Smooth muscle cell (in vitro differentiated cells): ENCODE measurements at regions not wholly inside any gene's neighbourhood (a gene's known extent, or its start where the extent isn't known, plus 50 kb on each side); places are given as distances from the start of the nearest gene placed in this dataset.

Source experiments
- DNase-seq: peaks from one replicate; lab custom pipeline; 2025; ENCODE audit not compliant: unreplicated experiment; lab: John Stamatoyannopoulos, UW
- H2AFZ ChIP-seq: fragments of 200-600 bp; sonication (generic); 2 replicates; pipeline ENCODE4 v1.6.0; 2016; ENCODE audit warnings: antibody characterized with exemption, low read depth, mild to moderate bottlenecking
- H3F3A ChIP-seq: fragments of 200-600 bp; sonication (generic); 2 replicates; pipeline ENCODE4 v1.6.0; 2017; ENCODE audit warnings: antibody characterized with exemption, low read depth
- H3K27ac ChIP-seq: fragments of 200-600 bp; sonication (generic); 2 replicates; pipeline ENCODE4 v1.5.1; 2016; ENCODE audit warnings: low read depth, mild to moderate bottlenecking
- H3K27me3 ChIP-seq: fragments of 200-600 bp; sonication (generic); 2 replicates; pipeline ENCODE4 v1.6.1; 2016; ENCODE audit warnings: low read depth, mild to moderate bottlenecking
- H3K36me3 ChIP-seq: fragments of 200-600 bp; sonication (generic); 2 replicates; pipeline ENCODE4 v1.5.1; 2016; ENCODE audit warnings: low read depth
- H3K4me1 ChIP-seq: fragments of 200-600 bp; sonication (generic); 2 replicates; pipeline ENCODE4 v1.5.1; 2016; ENCODE audit warnings: low read depth
- H3K4me2 ChIP-seq: fragments of 200-600 bp; sonication (generic); 2 replicates; pipeline ENCODE4 v1.6.0; 2016; ENCODE audit warnings: mild to moderate bottlenecking
- H3K4me3 ChIP-seq: fragments of 200-600 bp; sonication (generic); 2 replicates; pipeline ENCODE4 v1.5.1; 2016; ENCODE audit warnings: mild to moderate bottlenecking
- H3K79me2 ChIP-seq: fragments of 200-600 bp; sonication (generic); 2 replicates; pipeline ENCODE4 v1.6.0; 2016; ENCODE audit warnings: low read depth, mild to moderate bottlenecking
- H3K9ac ChIP-seq: fragments of 200-600 bp; sonication (generic); 2 replicates; pipeline ENCODE4 v1.6.0; 2016; ENCODE audit warnings: low read depth
- H3K9me3 ChIP-seq: fragments of 200-600 bp; sonication (generic); replicated peaks from 2 replicates; pipeline ENCODE4 v1.5.1; 2016; ENCODE audit warnings: low read depth
- H4K20me1 ChIP-seq: fragments of 200-600 bp; sonication (generic); 2 replicates; pipeline ENCODE4 v1.6.0; 2016; ENCODE audit warnings: low read depth
- CTCF ChIP-seq: fragments of 200-600 bp; sonication (generic); IDR thresholded peaks from 2 replicates; pipeline ENCODE4 v1.5.1; 2017; ENCODE audit warnings: borderline replicate concordance, mild to moderate bottlenecking, antibody characterized with exemption; ENCODE audit not compliant: insufficient read depth, poor library complexity, severe bottlenecking
- WGBS: methylation state at CpG from one replicate; pipeline ENCODE4 v1.1.7; 2016; ENCODE audit warnings: low lambda C conversion rate; 5-methylcytosine and 5-hydroxymethylcytosine counted together

GRCh38 chr2:6576302-6576701 is 289.4 kb downstream of the CMPK2 start:
- DNase-seq = no peak
- no peaks in the 10 kb centered on the region for H3K79me2 ChIP-seq
- H3K27me3 ChIP-seq = no peaks in the 10 kb centered on the region
- H3F3A ChIP-seq = peaks cover 5% of the 10 kb centered on the region
- peak overlapping the region; percentile 48 for H2AFZ ChIP-seq
- no peaks in the 10 kb centered on the region for H4K20me1 ChIP-seq
- no peaks in the 10 kb centered on the region for H3K36me3 ChIP-seq
- H3K4me3 ChIP-seq = no peak overlapping the region
- peak overlapping the region; percentile 56 for H3K27ac ChIP-seq
- no peak for TF ChIP-seq CTCF
- H3K4me1 ChIP-seq = no peaks in the 10 kb centered on the region
- WGBS = 45% methylated on average over 2 of the region's 2 CpGs
- no peak overlapping the region for H3K9ac ChIP-seq
- H3K4me2 ChIP-seq = peak overlapping the region; percentile 59
- H3K9me3 ChIP-seq = no peaks in the 10 kb centered on the region

GRCh38 chr2:6577960-6578359 is 287.7 kb downstream of the CMPK2 start:
- no peak for DNase-seq
- no peak overlapping the region for H3K4me2 ChIP-seq

GRCh38 chr2:6578416-6578815 is 287.3 kb downstream of the CMPK2 start:
- no peak overlapping the region for H3K4me3 ChIP-seq
- H3K36me3 ChIP-seq = no peaks in the 10 kb centered on the region
- H3K79me2 ChIP-seq = no peaks in the 10 kb centered on the region
- H3K27me3 ChIP-seq = no peaks in the 10 kb centered on the region
- DNase-seq = no peak
- no peak overlapping the region for H3K9ac ChIP-seq
- H3K4me1 ChIP-seq = no peaks in the 10 kb centered on the region
- no peak overlapping the region for H3K4me2 ChIP-seq
- H4K20me1 ChIP-seq = no peaks in the 10 kb centered on the region
- peaks cover 5% of the 10 kb centered on the region for H3F3A ChIP-seq
- no peak for TF ChIP-seq CTCF
- 82% methylated on average over 4 of the region's 4 CpGs for WGBS
- no peaks in the 10 kb centered on the region for H3K9me3 ChIP-seq
- H3K27ac ChIP-seq = no peak overlapping the region
- H2AFZ ChIP-seq = no peak overlapping the region

More at GRCh38 chr2:6577960-6578359, 287.7 kb downstream of the CMPK2 start:
- no peaks in the 10 kb centered on the region for H3K4me1 ChIP-seq
- TF ChIP-seq CTCF = no peak
- no peaks in the 10 kb centered on the region for H3K27me3 ChIP-seq
- H3K4me3 ChIP-seq = no peak overlapping the region
- no peak overlapping the region for H2AFZ ChIP-seq
- H3K9ac ChIP-seq = no peak overlapping the region
- H3F3A ChIP-seq = peaks cover 5% of the 10 kb centered on the region
- H3K79me2 ChIP-seq = no peaks in the 10 kb centered on the region
- no peaks in the 10 kb centered on the region for H3K9me3 ChIP-seq
- no peak overlapping the region for H3K27ac ChIP-seq
- WGBS = 95% methylated on average over 3 of the region's 3 CpGs
- no peaks in the 10 kb centered on the region for H3K36me3 ChIP-seq
- H4K20me1 ChIP-seq = no peaks in the 10 kb centered on the region

- Histone ChIP-seq H3K36me3 (no peaks in the 10 kb centered on the region), H2AFZ (no peak overlapping the region), H3K4me2 (no peak overlapping the region), H3K4me1 (no peaks in the 10 kb centered on the region), H3K27me3 (no peaks in the 10 kb centered on the region), H3K27ac (no peak overlapping the region), H4K20me1 (no peaks in the 10 kb centered on the region), H3K9me3 (no peaks in the 10 kb centered on the region), H3F3A (peaks cover 4% of the 10 kb centered on the region), H3K79me2 (no peaks in the 10 kb centered on the region), H3K9ac (no peak overlapping the region), H3K4me3 (no peak overlapping the region)
- TF ChIP-seq CTCF = no peak
- no peak for DNase-seq
Measured at GRCh38 chr2:6579281-6579680, 286.4 kb downstream of the CMPK2 start.
